Hepatocyte (in vitro differentiated cells): ENCODE measurements at regions not wholly inside any gene's neighbourhood (a gene's known extent, or its start where the extent isn't known, plus 50 kb on each side); places are given as distances from the start of the nearest gene placed in this dataset.

Experiments
- CTCF ChIP-seq: fragments of 200-600 bp; sonication (generic); IDR thresholded peaks from 2 replicates; pipeline ENCODE4 v1.5.1; 2016; ENCODE audit warnings: antibody characterized with exemption, mild to moderate bottlenecking; ENCODE audit not compliant: poor library complexity
- EZH2 ChIP-seq: fragments of 200-600 bp; sonication (generic); IDR thresholded peaks from 2 replicates; pipeline ENCODE4 v1.6.1; 2016; ENCODE audit warnings: antibody characterized with exemption, mild to moderate bottlenecking, borderline replicate concordance

GRCh38 chr4:171710743-171711142, 102.5 kb upstream of the GALNTL6 start:
- no peak for TF ChIP-seq CTCF
- TF ChIP-seq EZH2: no peak
